NCI-H2171 (cell line): ENCODE measurements at regions not wholly inside any gene's neighbourhood (a gene's known extent, or its start where the extent isn't known, plus 50 kb on each side); places are given as distances from the start of the nearest gene placed in this dataset.

Experiments
- DNase-seq: peaks from one replicate; lab custom pipeline; 2025; lab: John Stamatoyannopoulos, UW

DNA sequence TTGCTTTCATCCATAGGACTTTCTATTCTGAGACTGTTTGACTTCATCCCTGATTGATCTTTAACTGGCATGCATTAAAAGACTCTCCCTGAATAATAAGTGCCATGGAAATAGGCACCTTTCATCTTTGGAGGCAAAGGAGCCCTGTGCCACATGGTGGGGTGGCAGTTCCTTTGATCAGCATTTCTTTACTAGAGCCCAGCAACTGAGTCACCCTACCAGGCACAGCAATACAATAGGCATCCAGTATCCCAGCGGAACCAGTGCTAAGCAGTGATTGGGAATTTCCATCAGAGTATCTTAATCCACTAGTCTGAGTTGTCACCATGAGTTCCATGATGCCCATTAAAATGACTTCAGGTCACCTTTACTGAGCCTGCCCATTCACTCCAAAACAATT, 476.1 kb upstream of the MPDZ start:
- DNase-seq = no peak

- peak; percentile 72 for DNase-seq
Observed at GRCh38 chr9:13750639-13751038, 471.1 kb upstream of the MPDZ start.

DNA sequence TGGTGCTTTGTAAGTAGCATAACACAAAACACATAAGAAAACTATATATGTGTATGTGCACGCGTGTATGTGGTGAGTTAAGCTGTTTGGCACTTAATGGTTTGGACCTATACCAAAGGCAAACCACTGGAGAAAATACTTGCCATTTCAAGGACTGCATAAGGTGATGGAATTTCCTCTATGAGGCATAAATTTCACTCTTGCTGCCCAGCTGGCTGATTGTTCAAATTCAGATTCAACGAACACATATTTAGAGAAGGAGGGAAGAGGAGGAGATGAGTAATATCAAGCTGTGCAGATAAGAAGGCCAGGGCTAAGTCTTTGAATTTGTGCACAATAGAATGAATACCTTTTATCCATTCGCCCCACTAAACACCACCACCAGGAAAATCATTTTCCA, 470.6 kb upstream of the MPDZ start:
- no peak for DNase-seq

- no peak for DNase-seq
Observed at GRCh38 chr9:13746876-13747275, 467.4 kb upstream of the MPDZ start.

GRCh38 chr9:13744261-13744901, 464.9 kb upstream of the MPDZ start:
- DNase-seq = no peak

DNA sequence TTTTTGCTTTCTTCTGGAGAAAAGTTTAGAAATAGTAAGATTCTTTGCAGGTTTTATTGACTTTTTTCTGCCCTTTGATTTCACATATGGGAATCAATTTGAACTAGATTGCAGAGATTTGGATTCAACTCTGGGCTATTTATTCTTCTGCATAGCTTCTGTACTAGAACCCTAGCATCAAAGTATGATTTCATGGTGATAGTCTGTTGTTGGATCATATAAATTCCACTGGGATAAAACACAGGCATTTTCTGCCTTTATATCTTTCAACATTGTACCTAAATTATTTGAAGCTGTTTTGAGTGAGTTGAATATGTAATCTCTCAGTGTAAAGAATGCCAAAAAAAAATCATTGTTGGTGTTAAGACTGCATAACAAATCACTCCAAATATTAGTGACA, 458.4 kb upstream of the MPDZ start:
- DNase-seq = no peak

- no peak for DNase-seq
Observed at GRCh38 chr9:13735181-13735580, 455.7 kb upstream of the MPDZ start.

GRCh38 chr9:13734601-13735000, 455.1 kb upstream of the MPDZ start:
- DNase-seq = no peak

- DNase-seq = no peak
Observed at GRCh38 chr9:13732290-13732689, 452.8 kb upstream of the MPDZ start.

DNA sequence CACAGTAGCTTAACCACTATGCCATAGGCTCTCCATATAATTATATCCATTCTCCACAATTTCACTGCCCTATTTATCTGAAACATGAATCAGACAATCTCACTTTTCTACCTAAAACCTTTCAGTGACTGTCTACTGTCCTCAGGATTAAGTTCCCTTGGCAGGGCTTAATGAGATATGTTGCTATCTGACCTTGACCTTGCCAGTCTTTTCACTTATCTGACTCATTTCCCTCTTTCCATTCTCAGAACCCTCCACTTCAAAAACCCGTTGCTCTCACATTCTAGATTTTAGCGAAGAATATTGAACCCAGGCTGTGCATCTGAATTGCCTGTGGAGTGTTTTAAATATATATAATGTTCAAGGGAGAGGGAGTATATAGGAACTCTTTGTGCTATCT, 452.1 kb upstream of the MPDZ start:
- no peak for DNase-seq

GRCh38 chr9:13729955-13730354, 450.5 kb upstream of the MPDZ start:
- DNase-seq = no peak

- no peak for DNase-seq
Observed at GRCh38 chr9:13728917-13729811, 449.7 kb upstream of the MPDZ start.

DNA sequence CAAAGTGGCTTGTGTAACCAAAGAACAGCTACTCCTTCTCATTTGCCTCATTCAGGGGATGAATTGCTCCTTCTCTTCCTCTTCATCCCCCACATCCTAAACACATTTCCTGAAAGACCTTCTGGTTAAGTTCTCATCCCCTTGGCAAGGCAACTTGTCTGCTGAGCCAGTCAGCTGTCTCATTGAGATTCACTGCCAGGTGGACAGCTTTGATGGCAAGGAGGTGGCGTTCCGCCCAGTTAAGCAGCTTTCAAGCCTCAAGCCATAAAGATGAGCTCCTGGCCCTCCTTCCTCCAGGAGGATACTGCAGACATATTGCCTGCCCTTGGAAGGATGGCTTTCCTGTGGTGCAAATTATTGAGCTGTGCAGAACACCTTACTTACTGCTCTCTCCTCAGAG, 448.6 kb upstream of the MPDZ start:
- DNase-seq = no peak

DNA sequence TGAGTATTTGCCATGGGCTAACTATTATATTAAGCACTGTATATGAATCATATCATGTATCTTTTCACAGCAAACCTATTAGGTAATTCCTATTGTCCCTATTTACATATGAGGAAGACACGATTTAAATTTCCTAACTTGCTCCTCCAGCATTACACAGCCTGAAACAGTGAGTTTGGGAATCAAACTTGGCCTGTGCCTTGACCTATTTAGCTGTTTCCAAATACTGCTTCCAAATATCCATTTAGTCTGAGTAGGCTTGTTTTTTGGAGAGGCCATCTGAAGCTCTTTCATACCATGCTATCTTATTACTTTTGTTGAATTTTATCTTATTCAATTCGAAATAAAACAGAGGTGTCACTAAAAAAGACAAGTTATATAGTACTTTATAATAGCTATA, 447.3 kb upstream of the MPDZ start:
- no peak for DNase-seq

DNA sequence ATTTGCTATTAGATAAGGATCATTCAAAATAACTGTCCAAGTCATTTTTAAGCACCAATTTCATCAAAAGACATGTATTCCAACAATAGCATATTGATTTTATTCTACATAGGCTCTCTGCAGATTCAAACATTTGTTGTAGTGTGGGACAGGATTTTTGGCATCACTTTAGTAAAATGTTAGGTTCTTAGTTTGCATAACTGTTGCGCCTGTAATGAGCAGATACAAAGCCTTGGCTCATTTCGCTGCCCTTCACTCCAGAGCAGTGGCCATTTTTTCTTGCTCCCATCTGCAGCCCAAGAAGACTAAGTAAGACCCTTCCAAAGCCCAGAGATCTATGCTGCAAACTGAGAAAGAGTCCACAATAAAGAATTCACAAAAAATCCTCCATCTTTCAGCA, 446.0 kb upstream of the MPDZ start:
- no peak for DNase-seq

GRCh38 chr9:13721481-13722235, 442.2 kb upstream of the MPDZ start:
- no peak for DNase-seq

DNA sequence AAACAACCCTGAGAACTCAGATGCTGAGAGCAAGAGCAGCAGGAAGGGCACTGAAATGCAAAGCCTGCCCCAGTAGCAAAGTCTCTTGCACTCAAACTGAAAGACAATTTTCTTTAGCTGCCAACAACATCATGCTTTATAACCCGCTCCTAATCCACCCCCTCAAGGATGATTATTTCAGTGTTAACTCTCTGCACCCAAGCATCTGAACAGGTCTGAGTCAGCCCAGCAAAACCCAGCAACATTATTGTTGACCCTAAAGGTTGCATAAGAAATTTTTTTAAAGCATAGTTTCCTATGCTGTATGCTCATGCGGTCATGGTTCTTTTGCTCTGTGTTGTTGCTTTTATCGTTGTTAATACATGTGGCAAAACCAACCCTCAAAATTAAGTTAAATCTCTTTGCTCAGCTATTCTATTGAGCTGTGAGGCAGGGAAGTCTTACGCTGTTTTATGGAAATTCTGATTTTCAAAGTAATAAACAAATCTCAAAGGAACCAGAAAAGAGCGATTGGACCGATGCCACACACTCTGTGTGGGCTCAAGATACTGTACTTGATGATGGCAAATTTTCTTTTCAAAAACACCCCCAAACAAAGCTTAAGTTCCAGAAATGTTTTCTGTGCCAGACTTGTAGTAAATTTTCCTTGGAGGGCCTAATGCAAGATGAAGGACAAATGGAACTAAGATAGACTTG, 440.6 kb upstream of the MPDZ start:
- DNase-seq = no peak

DNA sequence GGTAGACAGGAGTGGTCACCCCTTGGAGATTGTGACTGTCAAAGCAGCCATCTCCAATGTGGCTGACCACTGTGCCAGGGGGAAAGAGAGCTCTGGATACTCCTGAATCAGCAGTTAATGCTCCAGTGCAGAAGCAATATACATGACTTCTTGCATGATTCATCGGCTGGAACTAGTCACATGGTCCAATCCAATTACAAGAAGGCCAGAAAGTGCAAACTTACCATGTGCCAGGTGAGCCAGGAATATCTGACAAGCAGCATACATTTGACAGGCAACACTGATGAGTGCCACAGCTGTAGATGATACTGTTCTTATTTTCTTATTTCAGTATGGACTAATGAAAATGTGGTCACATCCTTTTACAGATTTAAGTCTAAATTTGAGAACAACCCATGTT, 440.0 kb upstream of the MPDZ start:
- no peak for DNase-seq

DNA sequence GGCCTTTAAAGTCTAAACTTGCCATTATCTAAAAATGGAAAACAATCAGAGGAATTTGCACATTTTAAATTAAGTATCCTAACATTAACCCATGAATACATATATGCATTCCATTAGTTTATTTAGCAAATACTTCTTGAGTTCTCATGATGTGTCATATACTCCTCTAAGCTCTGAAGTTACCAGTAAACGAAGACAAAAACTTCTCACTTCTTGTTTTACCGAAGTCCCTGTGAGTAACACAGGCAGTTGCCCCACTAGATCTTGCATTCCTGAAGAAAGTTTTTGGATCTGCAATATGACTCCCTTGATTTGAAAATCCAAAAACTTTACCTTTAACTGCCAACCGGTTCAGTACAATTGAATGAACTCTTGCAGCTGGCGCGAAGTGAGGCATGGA, 439.0 kb upstream of the MPDZ start:
- no peak for DNase-seq

DNA sequence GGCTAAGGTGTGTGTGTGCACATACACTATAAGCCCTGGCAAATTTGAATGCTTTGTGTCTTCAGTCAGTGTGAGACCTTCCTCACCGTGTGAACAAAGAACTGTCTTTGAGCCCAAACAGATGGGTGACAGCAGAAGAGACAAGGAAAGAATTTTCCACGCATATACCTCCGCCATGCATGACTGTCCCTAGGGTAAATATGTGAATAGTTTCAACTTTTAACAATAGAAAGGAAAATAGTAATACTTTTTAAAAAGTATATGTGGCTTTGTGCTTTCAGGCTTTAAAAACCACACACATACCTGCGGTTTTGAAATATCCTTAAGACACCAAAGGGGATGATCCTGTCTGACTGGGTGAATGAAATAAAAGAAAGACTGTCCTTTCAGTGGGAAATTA, 438.6 kb upstream of the MPDZ start:
- DNase-seq = no peak

GRCh38 chr9:13717322-13718054, 438.0 kb upstream of the MPDZ start:
- DNase-seq = no peak
